Spleen (tissue), 7 donors: ENCODE measurements at regions not wholly inside any gene's neighbourhood (a gene's known extent, or its start where the extent isn't known, plus 50 kb on each side); places are given as distances from the start of the nearest gene placed in this dataset.

Experiments used
- POLR2A ChIP-seq, 3 donors: fragments of 450-650 bp; IDR thresholded peaks; one replicate each; pipeline ENCODE4 v1.5.1; 2017; ENCODE audit warnings: antibody characterized with exemption in 3 of 3, mild to moderate bottlenecking in 1 of 3
- POLR2AphosphoS5 ChIP-seq, 3 donors: sonication (generic); formaldehyde crosslinking; IDR thresholded peaks; one replicate each; pipeline ENCODE4 v1.5.1; 2017; ENCODE audit warnings: antibody characterized with exemption in 3 of 3
- TF ChIP-seq, protein P1 (sequence below), 11 experiments: fragments of 200-600 bp in 7 of 11; fragments of 450-650 bp in 4 of 11; sonication (generic) in 4 of 11; IDR thresholded peaks in 8 of 11; conservative IDR thresholded peaks in 3 of 11; 1 replicate in 7 of 11; 2 replicates in 4 of 11; pipeline versions ENCODE4 v1.4.0 to v1.8.0; 2016 to 2021; ENCODE audit warnings: antibody characterized with exemption in 11 of 11, inconsistent platforms in 4 of 11, mild to moderate bottlenecking in 1 of 11
- donor health status: DM: no; HTN: no; CAD: no; lungs with moderate emphysema.
- donor health status: DM: no; HTN: no; CAD: no.
- donor health status: DM: no; HTN: no; CAD: no.

DNA sequence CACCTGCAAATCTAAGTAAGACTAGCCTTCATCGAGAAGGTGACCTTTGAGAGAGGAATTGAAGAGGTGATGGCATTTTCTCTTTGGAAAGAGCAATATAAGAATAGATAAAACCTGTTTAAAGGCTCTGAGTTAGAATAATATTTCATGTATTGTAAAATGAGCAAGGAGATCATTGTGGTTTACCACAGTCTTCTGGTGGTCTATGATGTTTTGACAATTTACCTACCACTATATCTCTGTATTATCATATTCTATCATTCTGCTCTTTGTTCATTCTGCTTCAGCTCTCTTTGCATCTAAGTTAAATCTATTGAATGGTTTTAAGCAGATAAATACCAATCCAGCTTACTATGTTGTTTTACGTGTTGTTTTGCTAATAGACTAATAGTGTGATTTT is 982.3 kb downstream of the SI start:
- TF ChIP-seq POLR2A (IDR thresholded peaks at IDR 0.05) (no peak), POLR2AphosphoS5 (IDR thresholded peaks at IDR 0.05) (no peak)
- TF ChIP-seq, protein P1, sequence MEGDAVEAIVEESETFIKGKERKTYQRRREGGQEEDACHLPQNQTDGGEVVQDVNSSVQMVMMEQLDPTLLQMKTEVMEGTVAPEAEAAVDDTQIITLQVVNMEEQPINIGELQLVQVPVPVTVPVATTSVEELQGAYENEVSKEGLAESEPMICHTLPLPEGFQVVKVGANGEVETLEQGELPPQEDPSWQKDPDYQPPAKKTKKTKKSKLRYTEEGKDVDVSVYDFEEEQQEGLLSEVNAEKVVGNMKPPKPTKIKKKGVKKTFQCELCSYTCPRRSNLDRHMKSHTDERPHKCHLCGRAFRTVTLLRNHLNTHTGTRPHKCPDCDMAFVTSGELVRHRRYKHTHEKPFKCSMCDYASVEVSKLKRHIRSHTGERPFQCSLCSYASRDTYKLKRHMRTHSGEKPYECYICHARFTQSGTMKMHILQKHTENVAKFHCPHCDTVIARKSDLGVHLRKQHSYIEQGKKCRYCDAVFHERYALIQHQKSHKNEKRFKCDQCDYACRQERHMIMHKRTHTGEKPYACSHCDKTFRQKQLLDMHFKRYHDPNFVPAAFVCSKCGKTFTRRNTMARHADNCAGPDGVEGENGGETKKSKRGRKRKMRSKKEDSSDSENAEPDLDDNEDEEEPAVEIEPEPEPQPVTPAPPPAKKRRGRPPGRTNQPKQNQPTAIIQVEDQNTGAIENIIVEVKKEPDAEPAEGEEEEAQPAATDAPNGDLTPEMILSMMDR (IDR thresholded peaks at IDR 0.05 in 8 of 11, conservative IDR thresholded peaks at IDR 0.05 in 3 of 11), result no peak
